SHP77 treated with DMSO at 0.1 percent for 48 hours (cell line): ENCODE measurements at regions not wholly inside any gene's neighbourhood (a gene's known extent, or its start where the extent isn't known, plus 50 kb on each side); places are given as distances from the start of the nearest gene placed in this dataset.
A peak's percentile ranks its signal among the peaks of the same experiment; 100 is the strongest.
"Not testable (repeated sequence)": the region's sequence is repeated elsewhere in the genome, so short reads cannot be mapped to it uniquely, and the experiment has no call there.

Experiments used
- DNase-seq: peaks from one replicate; lab custom pipeline; 2025; lab: John Stamatoyannopoulos, UW

DNA sequence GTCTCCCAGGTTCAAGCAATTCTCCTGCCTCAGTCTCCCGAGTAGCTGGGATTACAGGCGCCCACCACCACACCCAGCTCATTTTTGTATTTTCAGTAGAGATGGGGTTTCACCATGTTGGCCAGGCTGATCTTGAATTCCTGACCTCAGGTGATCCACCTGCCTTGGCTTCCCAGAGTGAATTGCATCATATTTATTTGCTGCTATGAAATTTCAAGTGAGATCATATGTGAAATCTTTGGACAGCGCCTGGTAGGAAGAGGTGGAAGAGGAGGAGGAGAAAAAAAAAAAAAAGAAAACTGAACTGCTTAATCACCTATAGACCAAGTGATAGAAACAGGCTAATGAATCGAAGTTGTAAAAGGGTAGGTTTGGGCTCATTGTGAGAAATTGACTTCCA lies 557.8 kb upstream of the C16orf82 start:
- not testable (repeated sequence) for DNase-seq

DNA sequence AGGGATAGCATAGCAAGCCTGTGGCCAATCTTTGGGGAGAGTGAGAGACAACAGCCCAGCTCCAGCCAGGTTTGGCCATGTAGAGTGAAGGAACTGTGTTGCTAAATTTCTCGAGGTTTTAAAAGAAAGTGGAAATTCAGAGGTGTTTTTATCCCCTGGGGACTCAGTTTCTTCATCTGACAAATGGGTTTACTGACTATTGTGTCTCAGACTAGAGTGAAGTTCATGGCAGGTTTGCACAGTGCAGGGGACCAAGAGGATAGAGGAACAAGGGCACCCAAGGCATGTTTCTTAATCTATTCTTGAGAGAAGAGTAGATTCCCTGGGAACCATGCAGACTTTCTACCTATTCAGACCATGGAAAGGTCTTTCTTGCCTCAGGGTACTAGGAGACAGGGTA lies 555.8 kb upstream of the C16orf82 start:
- DNase-seq = no peak

DNA sequence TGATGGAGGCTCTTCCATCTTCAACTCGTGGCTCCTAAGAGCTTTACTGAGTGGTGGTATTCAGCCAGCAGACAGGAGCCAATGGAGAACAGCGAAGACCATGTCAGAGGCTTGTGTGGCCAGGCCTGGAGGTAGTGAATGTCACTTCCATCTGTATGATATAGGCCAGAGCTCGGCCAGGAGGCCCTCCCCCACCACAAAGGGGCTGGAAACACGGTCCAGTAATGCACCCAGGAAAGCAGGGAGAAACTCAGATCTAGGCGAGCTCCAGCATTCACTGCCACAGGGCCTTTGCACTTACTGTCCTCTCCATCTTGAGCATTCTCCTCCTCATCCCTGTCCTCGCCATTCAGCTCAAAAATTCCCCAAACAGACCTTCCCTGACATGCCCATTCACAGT lies 555.3 kb upstream of the C16orf82 start:
- no peak for DNase-seq

DNA sequence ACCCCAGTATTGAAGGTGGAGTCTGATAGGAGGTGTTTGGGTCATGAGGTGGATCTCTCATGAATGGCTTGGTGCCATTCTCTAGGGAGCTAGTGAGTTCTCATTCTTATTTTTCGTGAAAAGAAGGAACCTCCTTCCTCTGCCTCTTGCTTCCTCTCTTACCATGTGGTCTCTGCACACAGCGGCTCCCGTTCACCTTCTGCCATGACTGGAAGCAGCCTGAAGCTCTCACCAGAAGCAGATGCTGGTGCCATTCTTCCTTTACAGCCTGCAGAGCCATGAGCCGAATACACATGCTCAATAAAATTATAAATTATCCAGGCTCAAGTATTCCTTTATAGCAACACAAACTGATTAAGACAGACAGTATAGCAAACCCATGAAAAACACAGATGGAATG lies 545.1 kb upstream of the C16orf82 start:
- no peak for DNase-seq

DNA sequence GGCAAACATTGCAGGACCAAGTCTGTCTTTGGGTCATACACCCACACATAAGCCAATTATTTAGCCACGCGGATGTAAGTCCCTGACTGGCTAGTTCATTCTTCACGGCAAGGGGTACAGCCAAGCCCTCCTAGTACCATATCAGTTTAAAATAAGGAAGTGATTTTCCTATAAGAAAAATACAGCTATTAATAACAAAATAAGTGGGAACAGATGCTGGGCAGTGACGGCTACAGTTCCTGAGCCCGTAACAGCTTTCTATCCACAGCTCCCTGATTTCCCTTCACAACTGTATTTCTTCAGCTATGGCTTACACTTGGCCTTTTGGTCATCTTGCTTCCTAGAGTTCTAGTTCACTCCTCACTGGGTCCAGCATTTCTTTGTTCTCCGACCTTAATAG lies 542.4 kb upstream of the C16orf82 start:
- DNase-seq = no peak

DNA sequence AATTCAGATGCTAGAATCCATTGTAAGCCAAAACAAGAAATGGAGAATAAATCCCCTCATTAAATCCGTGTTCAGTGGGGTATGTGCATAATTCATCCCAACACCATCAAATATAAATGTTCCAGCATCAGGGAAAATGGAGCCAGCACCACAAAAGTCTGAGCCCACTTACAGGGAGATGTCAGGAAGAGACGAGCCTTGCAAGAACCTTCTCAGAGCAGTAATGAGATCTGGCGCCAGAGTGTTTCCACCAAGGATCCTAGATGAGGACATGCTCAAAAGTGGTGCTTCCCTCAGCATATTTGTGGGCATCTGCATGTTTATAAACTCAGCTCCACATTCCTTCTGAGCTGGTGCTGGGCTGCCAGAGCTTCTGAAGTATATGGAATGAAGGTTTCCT lies 541.9 kb upstream of the C16orf82 start:
- DNase-seq = no peak

DNA sequence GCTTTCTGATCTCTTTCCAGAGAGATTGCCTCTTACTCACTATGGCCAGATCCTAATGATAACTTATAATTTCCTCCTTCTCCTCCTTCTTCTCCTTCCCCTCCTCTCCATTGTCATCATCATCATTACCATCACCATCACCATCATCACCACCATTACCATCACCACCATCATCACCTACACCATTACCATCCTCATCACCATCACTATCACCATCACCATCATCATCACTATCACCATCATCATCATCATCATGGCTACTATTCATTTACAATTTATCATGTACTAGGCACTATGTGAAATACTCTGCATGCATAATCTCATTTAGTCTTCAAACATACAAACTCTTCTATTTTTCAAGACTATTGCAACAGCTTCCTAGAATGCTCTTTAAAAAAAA lies 540.9 kb upstream of the C16orf82 start:
- no peak for DNase-seq

DNA sequence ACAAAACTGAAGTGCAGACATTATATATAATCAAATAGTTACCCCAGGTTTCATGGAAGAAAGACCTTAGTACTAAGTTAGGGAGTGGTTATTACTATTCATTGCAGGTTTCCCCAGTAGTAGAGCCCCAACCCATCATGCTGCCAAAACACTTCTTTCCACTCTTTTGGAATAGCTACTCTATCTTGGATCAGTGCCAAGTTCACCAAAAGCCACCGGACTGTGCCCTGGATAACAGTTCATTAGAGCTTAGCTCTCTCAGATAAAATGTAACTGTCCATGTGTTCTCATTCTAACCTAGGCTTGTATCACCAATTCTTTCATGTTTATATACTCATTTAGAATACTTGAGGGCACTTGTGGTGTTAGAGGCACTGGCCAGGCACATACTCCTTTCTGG lies 540.1 kb upstream of the C16orf82 start:
- DNase-seq = no peak

DNA sequence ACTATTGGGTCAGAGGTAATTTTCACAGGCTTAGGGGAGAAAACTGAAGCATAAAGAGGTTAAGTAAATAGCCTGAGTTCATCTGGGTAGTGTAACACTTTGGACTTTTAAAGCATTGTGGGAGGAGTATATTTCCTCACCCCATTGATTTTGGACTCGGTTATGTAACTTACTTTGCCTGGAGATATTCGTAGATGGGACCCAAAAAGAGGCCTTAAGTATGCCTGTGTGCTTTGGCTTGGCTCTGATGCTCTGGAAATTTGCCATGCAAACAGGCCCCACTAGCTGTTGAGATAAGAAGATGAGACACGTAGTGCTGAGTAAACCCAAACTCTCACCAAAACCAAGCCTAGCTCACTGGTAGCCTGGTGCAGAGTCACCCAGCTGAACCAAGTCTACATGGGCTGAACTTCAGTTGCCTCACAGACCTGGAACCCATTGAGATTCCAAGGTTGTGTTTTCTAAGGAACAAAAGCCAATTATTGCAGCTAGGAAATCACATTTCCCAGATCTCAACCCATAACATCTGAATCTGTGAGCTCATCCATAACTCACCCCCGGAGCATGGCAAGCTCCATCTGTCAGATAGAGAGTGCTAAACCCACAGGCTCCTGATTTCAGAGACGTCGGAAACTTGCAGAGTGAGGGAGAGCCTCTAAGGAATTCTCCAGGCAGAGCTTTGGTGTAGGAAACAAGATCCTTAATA lies 536.0 kb upstream of the C16orf82 start:
- DNase-seq = no peak

DNA sequence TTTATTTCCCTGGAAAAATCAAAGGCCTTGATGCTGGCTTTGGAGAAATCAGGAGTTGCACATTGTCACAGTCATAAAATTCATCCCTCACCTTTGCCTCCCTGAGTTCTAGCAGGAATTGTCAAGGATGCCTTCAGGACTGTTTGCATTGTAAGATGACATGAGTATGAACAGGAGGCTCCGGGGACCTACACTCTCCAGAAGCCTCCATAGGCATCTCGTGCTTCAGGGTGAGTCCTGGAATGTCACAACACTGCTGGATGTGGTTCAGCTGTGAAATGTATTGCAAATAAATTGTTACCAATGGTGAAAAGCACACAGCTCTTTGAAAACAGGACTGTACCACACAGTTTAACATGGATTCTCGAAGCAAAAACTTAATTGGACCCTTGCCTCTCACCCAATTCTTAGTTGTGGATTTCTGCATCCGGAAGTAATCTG lies 535.4 kb upstream of the C16orf82 start:
- DNase-seq = no peak

DNA sequence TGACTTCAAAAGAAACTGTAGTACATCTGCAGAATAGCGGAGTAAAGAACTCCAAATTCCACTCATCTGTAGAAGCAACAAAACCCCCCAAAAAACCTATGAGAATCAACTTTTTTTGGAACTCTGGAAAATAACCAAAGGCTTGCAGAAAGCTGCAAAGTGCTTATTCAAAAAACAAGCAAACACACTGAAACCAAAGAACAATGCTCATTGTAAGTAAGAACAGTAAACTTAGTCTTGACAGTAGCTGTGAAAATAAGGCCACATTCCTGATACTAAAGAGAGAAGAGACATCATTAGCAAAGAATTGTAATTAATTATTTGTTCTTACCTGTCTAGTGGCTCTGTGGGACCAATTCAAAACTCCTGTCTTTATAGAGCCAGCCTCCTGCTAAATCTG lies 534.3 kb upstream of the C16orf82 start:
- no peak for DNase-seq

DNA sequence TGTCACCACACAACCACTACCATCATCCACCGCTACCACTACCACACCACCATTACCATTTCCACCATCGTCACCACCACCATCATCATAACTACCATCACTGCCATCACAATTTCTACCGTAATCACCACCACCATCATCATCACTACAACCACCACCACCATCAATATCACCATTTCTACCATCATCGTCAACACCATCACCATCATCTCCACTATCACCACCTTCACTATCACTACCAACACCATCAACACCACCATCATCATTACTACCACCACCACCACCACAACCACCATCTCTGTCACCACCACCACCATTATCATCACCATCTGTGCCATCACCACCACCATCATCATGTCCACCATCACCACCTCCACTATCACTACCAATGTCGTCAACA lies 524.5 kb upstream of the C16orf82 start:
- no peak for DNase-seq

DNA sequence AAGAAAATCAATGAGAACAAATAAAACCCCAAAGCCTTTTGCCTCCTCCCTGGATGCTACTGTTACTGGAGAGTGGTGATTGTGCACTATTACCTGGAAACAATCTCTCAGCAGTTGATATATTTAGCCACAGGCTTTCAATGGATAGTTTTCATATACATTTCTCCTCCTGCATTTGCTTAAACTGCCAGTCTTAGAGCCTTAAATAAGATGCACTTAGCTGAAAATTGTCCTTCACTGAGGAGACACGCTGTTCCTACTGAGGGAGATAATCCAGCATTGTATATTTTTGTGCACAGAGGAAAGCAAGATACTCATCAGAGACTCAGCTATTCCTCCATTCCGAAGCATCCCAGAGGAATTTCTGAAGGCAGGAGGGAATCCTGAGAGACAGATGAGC lies 520.2 kb upstream of the C16orf82 start:
- no peak for DNase-seq

DNA sequence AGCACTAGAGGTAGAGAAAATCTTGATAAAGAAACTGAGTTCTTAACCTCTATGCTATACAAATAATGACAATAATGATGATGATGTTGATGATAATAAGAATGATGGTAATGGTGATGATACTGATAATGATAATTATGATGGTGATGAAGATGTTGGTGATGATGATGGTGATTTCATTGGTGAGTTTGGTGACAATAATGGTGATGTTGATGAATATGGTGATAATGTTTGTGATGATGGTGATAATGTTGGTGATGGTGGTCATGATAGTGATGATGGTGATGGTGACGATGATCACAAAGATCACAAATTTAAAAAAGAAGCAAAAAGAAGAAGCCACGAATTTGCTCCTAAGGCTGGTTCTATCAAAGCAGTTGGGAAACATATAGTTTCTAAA lies 519.0 kb upstream of the C16orf82 start:
- DNase-seq = no peak

DNA sequence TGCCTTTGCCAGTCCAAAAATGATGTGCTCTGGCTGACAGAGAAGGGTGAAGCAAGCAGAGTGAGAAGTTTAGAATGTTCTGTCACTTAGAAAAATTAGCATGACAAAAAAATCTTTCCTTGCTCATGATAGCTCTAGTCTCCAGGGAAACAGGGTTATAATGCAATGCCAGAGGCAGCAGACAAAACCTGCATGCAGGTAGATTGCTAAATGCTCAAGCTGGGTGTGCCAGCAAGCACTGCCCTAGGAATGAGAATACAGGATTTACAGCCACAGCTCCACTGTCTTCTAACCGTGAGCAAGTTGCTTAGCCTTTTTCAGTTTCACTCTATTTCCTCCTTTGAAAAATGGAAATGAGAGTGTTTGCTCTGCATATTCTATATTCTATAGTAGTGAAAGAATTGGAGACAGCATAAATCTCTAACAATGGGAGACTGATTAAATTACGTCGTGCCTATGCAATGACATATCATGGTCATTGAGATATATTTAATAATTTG lies 516.6 kb upstream of the C16orf82 start:
- DNase-seq = no peak

DNA sequence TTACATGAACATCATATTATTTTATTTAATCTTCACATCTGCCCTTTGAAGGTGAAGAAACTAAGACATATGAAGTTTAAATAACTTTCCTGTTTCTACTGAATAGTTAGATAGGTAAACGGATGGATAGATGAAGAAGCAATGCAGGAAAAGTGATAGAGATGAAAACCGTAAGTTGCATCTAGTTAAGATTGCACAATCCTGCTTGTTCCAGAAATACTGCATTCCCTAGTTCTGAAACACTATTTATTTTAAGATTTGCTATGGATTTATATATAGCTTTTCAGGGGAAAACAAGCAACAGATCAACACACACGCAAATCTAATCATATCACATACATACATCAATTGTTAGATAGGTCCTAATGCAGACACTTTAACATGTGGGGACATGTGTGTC lies 512.7 kb upstream of the C16orf82 start:
- no peak for DNase-seq

DNA sequence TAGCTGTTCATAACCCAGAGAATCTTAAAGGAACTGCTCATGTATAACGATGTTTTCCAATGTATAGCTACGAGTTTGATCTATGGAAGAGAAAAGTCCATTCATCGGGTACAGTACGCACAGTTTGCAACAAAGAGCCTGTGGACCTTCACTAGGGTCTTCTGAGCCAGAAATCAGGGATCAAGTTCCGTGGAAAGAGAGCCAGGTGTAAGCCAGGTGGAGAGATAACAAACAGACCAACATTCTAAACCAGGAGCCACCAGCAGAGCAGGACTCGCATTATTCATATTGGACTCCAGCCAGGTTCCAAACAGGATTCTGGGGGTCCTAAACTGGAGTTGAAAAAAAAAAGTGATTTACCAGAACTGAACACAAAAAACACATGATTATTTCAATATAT lies 505.4 kb upstream of the C16orf82 start:
- DNase-seq = no peak

DNA sequence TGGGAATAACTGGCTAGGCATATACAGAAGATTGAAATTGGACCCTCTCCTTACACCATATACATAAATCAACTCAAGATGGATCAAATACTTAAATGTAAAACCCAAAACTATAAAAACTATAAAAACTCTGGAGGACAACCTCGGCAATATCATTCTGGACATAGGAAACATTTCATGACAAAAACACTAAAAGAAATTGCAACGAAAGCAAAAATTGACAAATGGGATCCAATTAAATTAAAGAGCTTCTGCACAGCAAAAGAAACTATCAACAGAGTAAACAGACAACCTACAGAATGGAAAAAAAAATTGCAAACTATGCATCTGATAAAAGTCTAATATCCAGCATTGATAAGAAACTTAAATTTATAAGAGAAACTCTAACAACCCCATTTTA lies 503.7 kb upstream of the C16orf82 start:
- no peak for DNase-seq

DNA sequence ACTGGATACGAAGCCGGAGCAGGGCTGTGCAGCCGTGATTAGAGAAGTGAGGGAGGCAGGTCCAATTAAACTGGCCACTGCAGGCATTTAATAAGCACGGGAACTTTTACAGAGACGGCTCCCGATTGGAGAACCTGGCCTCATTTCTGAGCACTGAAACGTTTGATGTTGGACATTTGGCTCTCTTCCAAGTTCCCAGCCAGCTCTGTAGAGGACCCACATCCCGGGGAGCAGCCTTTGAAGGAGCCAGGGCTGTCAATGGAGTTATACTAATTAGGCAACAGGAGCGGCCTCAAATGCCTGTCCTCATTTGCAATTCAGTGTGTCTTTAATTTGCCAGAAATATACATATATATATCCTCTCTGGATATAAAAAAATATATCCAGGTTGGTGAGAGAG lies 499.4 kb upstream of the C16orf82 start:
- DNase-seq = no peak

DNA sequence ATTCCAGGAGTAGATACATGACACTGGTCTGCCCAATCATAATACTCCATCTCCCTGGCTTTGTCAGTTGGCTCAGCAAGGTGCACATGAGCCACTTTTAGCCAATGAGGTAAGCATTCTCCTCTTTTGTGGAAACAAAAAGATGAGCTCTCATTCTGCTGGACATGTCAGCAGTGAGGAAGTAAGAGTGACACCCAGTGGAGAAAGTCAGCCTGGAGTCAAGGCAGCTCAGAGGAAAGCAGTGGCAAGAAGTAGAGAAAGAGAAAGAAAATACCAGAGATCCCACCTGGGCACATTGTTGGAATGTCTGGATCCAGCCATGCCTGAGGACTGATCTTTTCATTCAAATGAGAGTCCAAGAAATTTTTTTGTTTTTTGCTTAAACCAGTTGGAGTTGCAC lies 496.9 kb upstream of the C16orf82 start:
- DNase-seq = peak; percentile 79

DNA sequence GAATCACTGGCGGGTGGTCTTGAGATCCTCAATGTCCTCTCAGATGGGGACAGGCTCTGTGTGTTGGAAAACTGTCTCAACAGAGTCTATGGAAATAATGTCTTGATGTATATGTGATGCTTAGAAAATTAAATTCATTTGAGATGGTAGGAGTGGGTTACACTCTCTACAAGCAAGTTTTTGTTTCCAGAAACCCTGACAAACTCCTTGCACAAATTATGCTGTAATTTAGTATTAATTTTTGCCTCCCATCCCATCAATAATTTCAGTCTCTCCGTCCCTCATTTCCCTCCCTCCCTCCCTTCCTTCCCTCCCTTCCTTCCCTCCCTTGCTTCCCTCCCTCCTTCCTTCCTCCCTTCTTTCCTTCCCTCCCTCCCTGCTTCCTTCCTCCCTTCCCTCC lies 488.0 kb upstream of the C16orf82 start:
- no peak for DNase-seq

DNA sequence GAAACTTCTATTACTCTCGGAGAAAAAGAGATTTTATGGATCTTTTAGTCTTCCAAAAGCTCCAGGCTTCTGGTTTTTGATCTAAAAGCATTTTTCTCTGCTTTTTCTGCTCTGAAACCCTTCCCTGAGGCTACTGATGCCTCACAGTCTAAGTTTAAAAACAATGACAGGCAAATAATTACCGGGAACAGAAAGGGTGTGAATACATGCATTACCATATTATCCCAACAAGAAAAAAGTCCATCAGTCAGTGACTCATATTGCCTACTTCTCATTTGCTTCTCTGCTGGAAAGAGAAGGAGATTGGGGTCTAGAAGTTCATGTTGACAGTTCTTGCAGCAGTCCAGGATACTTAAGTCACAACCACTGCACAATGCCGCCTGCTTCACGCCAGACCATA lies 482.9 kb upstream of the C16orf82 start:
- no peak for DNase-seq

DNA sequence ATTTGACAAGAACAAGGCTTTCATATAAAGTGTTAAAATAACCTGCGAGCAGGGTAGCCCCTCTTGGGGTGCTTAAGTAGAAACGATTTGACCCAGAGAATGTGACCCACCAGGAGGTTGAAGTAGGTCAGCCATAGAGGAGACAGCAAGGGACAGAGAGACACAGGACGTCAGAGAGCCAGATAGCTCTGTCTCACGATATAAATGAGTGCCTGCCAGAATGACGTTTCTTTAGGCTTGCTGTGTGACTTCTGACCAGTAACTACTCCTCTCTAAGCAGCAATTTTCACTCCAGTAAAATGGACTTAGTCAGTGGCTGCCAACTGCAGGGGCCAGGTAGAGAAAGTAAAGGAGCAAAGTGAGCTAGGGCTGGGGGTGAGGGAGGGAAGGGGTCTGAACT lies 473.0 kb upstream of the C16orf82 start:
- no peak for DNase-seq

DNA sequence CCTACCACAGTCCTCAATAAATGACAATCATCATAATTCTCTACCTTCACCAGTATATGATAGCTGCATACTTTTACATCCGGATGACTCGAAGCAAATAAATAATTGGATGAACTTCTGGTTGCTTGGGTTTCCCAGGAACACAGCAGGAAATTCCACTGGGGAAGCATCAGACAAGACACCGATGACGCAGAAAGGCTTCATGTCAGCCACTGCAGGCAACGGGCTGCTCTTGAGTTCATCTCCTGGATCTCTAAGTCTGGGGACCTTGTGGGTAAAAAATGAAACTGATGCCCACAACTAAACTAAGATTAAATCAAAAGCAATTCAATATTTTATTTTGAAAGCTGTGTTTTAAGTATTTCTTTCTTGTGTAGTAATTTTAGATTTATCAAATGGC lies 472.1 kb upstream of the C16orf82 start:
- no peak for DNase-seq
